ENCODE measurements at regions not wholly inside any gene's neighbourhood (a gene's known extent, or its start where the extent isn't known, plus 50 kb on each side); places are given as distances from the start of the nearest gene placed in this dataset.

- no peak for DNase-seq
Observed at GRCh38 chr7:25947669-25948516, 204.1 kb upstream of the NFE2L3 start.

GRCh38 chr7:25949736-25950487, 202.1 kb upstream of the NFE2L3 start:
- peak; percentile 14 to 17 for DNase-seq

- peak; percentile 94 for DNase-seq
Observed at GRCh38 chr7:25950488-25951413, 201.2 kb upstream of the NFE2L3 start.

- peak in 1 of 2 donors; percentile 13 for DNase-seq
Observed at GRCh38 chr7:25951414-25952260, 200.4 kb upstream of the NFE2L3 start.

- no peak for DNase-seq
Observed at GRCh38 chr7:25952261-25953057, 199.5 kb upstream of the NFE2L3 start.

- no peak for DNase-seq
Observed at GRCh38 chr7:25953859-25954258, 198.1 kb upstream of the NFE2L3 start.

- DNase-seq, result no peak
Observed at GRCh38 chr7:25954395-25954794, 197.6 kb upstream of the NFE2L3 start.

- no peak for DNase-seq
Observed at GRCh38 chr7:25959168-25959734, 192.7 kb upstream of the NFE2L3 start.

GRCh38 chr7:25963733-25964132, 188.3 kb upstream of the NFE2L3 start:
- DNase-seq, result no peak

GRCh38 chr7:25964483-25964991, 187.5 kb upstream of the NFE2L3 start:
- DNase-seq, result no peak

- no peak for DNase-seq
Observed at GRCh38 chr7:25965405-25966123, 186.4 kb upstream of the NFE2L3 start.

- DNase-seq, result no peak
Observed at GRCh38 chr7:25966469-25966868, 185.5 kb upstream of the NFE2L3 start.

GRCh38 chr7:25967278-25968204, 184.5 kb upstream of the NFE2L3 start:
- no peak for DNase-seq

- no peak for DNase-seq
Observed at GRCh38 chr7:25968205-25968993, 183.6 kb upstream of the NFE2L3 start.

GRCh38 chr7:25970356-25970755, 181.6 kb upstream of the NFE2L3 start:
- no peak for DNase-seq

- DNase-seq, result no peak
Observed at GRCh38 chr7:25970911-25971310, 181.1 kb upstream of the NFE2L3 start.

- DNase-seq, result no peak
Observed at GRCh38 chr7:25976630-25977029, 175.4 kb upstream of the NFE2L3 start.
